Body of pancreas (tissue), 4 donors: ENCODE measurements at regions not wholly inside any gene's neighbourhood (a gene's known extent, or its start where the extent isn't known, plus 50 kb on each side); places are given as distances from the start of the nearest gene placed in this dataset.

Experiments
- POLR2A ChIP-seq, 3 donors: fragments of 450-650 bp; IDR thresholded peaks; one replicate each; pipeline ENCODE4 v1.6.1; 2016; ENCODE audit warnings: antibody characterized with exemption in 3 of 3, mild to moderate bottlenecking in 2 of 3
- TF ChIP-seq, protein P1 (sequence below), 7 experiments: fragments of 450-650 bp in 4 of 7; fragments of 200-600 bp in 3 of 7; sonication (generic) in 3 of 7; IDR thresholded peaks; one replicate each; pipeline ENCODE4 v1.5.1; 2016 to 2019; ENCODE audit warnings: antibody characterized with exemption in 7 of 7

- TF ChIP-seq, protein P1, sequence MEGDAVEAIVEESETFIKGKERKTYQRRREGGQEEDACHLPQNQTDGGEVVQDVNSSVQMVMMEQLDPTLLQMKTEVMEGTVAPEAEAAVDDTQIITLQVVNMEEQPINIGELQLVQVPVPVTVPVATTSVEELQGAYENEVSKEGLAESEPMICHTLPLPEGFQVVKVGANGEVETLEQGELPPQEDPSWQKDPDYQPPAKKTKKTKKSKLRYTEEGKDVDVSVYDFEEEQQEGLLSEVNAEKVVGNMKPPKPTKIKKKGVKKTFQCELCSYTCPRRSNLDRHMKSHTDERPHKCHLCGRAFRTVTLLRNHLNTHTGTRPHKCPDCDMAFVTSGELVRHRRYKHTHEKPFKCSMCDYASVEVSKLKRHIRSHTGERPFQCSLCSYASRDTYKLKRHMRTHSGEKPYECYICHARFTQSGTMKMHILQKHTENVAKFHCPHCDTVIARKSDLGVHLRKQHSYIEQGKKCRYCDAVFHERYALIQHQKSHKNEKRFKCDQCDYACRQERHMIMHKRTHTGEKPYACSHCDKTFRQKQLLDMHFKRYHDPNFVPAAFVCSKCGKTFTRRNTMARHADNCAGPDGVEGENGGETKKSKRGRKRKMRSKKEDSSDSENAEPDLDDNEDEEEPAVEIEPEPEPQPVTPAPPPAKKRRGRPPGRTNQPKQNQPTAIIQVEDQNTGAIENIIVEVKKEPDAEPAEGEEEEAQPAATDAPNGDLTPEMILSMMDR (IDR thresholded peaks at IDR 0.05), result no peak
- TF ChIP-seq POLR2A (IDR thresholded peaks at IDR 0.05), result no peak
These were observed 610.0 kb downstream of the GALR1 start for GRCh38 chr18:77859634-77860033.
